Endothelial cell of umbilical vein (primary cell): ENCODE measurements at regions not wholly inside any gene's neighbourhood (a gene's known extent, or its start where the extent isn't known, plus 50 kb on each side); places are given as distances from the start of the nearest gene placed in this dataset.

Experiments
- BruUV-seq: library from RNA; stranded (reverse); fragments of 400-500 nt; replicated peaks from 2 replicates; lab custom pipeline; 2021; lab: Mats Ljungman, UMichigan
- CTCF ChIA-PET: fragments of 300-600, 350-600 bp; sonication (Branson Sonifier 250); formaldehyde crosslinking; loops from one replicate; lab custom pipeline; 2021; ENCODE audit warnings: antibody characterized with exemption, inconsistent platforms; lab: Charles Lee
- POLR2A ChIA-PET: fragments of 300-600, 350-600 bp; sonication (Branson Sonifier 250); formaldehyde crosslinking; loops from one replicate; lab custom pipeline; 2021; ENCODE audit warnings: antibody characterized with exemption, inconsistent platforms; lab: Charles Lee
- DNase-seq: peaks from one replicate; pipeline ENCODE4 v3.0.0-alpha.2; 2011; ENCODE audit warnings: low read depth, low spot score
- FAIRE-seq: peaks from 2 replicates; lab custom pipeline; 2011; peaks lifted over from hg19 to GRCh38; lab: Jason Lieb, UNC
- H2AFZ ChIP-seq: 2 replicates; pipeline ENCODE4 v1.6.0; 2012; ENCODE audit warnings: low read depth, low read length, control low read depth, inconsistent platforms
- H3K27ac ChIP-seq: 2 replicates; pipeline ENCODE4 v1.5.1; 2011; ENCODE audit warnings: low read depth, mild to moderate bottlenecking, control low read depth, low read length, moderate library complexity; ENCODE audit not compliant: insufficient read depth
- H3K27me3 ChIP-seq, 2 experiments: 2 replicates each; pipeline versions ENCODE4 v1.6.0 to v1.6.1; 2011; ENCODE audit warnings: low read length in 2 of 2, mixed read lengths in 1 of 2; ENCODE audit not compliant: control insufficient read depth in 2 of 2, insufficient read depth in 2 of 2
- H3K36me3 ChIP-seq, 2 experiments: 2 replicates in 1 of 2; 3 replicates in 1 of 2; pipeline ENCODE4 v1.5.1; 2011; ENCODE audit warnings: low read length in 2 of 2, mild to moderate bottlenecking in 1 of 2, moderate library complexity in 1 of 2; ENCODE audit not compliant: control insufficient read depth in 2 of 2, insufficient read depth in 2 of 2; ENCODE audit errors: extremely low read depth in 1 of 2
- H3K4me1 ChIP-seq: 3 replicates; pipeline ENCODE4 v1.5.1; 2011; ENCODE audit warnings: mild to moderate bottlenecking, low read length; ENCODE audit not compliant: control insufficient read depth, insufficient read depth; ENCODE audit errors: extremely low read depth
- H3K4me2 ChIP-seq: 2 replicates; pipeline ENCODE4 v1.6.1; 2011; ENCODE audit warnings: low read length, control low read depth, mixed read lengths; ENCODE audit not compliant: insufficient read depth
- H3K4me3 ChIP-seq, 3 experiments: fragments of 200-600 bp in 1 of 3; sonication (generic), shearing (Covaris generic) in 1 of 3; replicated peaks in 1 of 3; 2 replicates each; pipeline ENCODE4 v1.5.1; 2011 to 2016; ENCODE audit warnings: control low read depth in 3 of 3, low read length in 3 of 3, mild to moderate bottlenecking in 2 of 3, inconsistent platforms in 1 of 3, low read depth in 1 of 3, moderate library complexity in 1 of 3; ENCODE audit not compliant: insufficient read depth in 1 of 3
- H3K79me2 ChIP-seq: 2 replicates; pipeline ENCODE4 v1.6.0; 2012; ENCODE audit warnings: low read length, inconsistent platforms; ENCODE audit not compliant: control insufficient read depth, insufficient read depth
- H3K9ac ChIP-seq: replicated peaks from 2 replicates; pipeline ENCODE3; 2011; ENCODE audit warnings: low read length, control low read depth; ENCODE audit not compliant: insufficient read depth; ENCODE audit errors: extremely low read depth
- H3K9me1 ChIP-seq: replicated peaks from 3 replicates; pipeline ENCODE4 v1.6.0; 2011; ENCODE audit warnings: mild to moderate bottlenecking, low read length; ENCODE audit not compliant: control insufficient read depth, insufficient read depth; ENCODE audit errors: extremely low read depth
- H3K9me3 ChIP-seq: replicated peaks from 2 replicates; pipeline ENCODE4 v1.5.1; 2012; ENCODE audit warnings: low read length, inconsistent platforms; ENCODE audit not compliant: control insufficient read depth, insufficient read depth
- H4K20me1 ChIP-seq: replicated peaks from 2 replicates; pipeline ENCODE3; 2011; ENCODE audit warnings: mild to moderate bottlenecking, low read length; ENCODE audit not compliant: control insufficient read depth, insufficient read depth; ENCODE audit errors: extremely low read depth
- EZH2 ChIP-seq: IDR thresholded peaks from 2 replicates; pipeline ENCODE4 v1.6.1; 2012; ENCODE audit warnings: borderline replicate concordance, low read depth, mild to moderate bottlenecking, moderate library complexity, low read length, inconsistent platforms; ENCODE audit not compliant: severe bottlenecking
- FOS ChIP-seq: IDR thresholded peaks from 2 replicates; pipeline ENCODE4 v1.6.1; 2011; ENCODE audit warnings: mild to moderate bottlenecking, low read length, moderate library complexity, borderline replicate concordance; ENCODE audit not compliant: insufficient read depth
- GATA2 ChIP-seq: IDR thresholded peaks from 2 replicates; pipeline ENCODE4 v1.7.0; 2011; ENCODE audit warnings: low read depth, mild to moderate bottlenecking, moderate library complexity, mixed read lengths, low read length; ENCODE audit not compliant: insufficient read length, insufficient read depth
- JUN ChIP-seq: IDR thresholded peaks from 2 replicates; pipeline ENCODE4 v1.6.1; 2011; ENCODE audit warnings: borderline replicate concordance, low read depth; ENCODE audit not compliant: insufficient read length, insufficient read depth
- MYC ChIP-seq: IDR thresholded peaks from one replicate; pipeline ENCODE4 v1.6.1; 2011; ENCODE audit warnings: mild to moderate bottlenecking, low read depth, low read length
- POLR2A ChIP-seq: IDR thresholded peaks from 2 replicates; pipeline ENCODE4 v1.6.1; 2012; ENCODE audit warnings: low read depth, mild to moderate bottlenecking, control low read depth, low read length
- POLR2AphosphoS5 ChIP-seq: IDR thresholded peaks from 2 replicates; pipeline ENCODE4 v1.6.1; 2012; ENCODE audit warnings: low read depth, mild to moderate bottlenecking, control low read depth, low read length, moderate library complexity; ENCODE audit not compliant: insufficient read depth
- dilution Hi-C: fragments of 300-500 bp; cut with MboI; formaldehyde crosslinking; loops from one replicate; pipeline ENCODE4 v1.15.0; 2019; ENCODE audit warnings: low sequenced_read_pairs; ENCODE audit not compliant: extremely low pct_ligation_motif_present
- intact Hi-C: fragments of 100-400 bp; cut with micrococcal nuclease; formaldehyde crosslinking; loops from one replicate; pipeline ENCODE4 v1.10.0; 2022
- TF ChIP-seq, protein P1 (sequence below): IDR thresholded peaks from 2 replicates; pipeline ENCODE4 v1.6.1; 2011; ENCODE audit not compliant: insufficient read depth, insufficient read length
- TF ChIP-seq, protein P2 (sequence below), 2 donors: IDR thresholded peaks; 1 replicate in 1 of 2; 2 replicates in 1 of 2; pipeline ENCODE4 v1.5.1; 2011; ENCODE audit warnings: low read length in 2 of 2, mild to moderate bottlenecking in 2 of 2, moderate library complexity in 2 of 2, control low read depth in 1 of 2, inconsistent platforms in 1 of 2, low read depth in 1 of 2; ENCODE audit not compliant: insufficient read depth in 1 of 2; ENCODE audit errors: extremely low read depth in 1 of 2

DNA sequence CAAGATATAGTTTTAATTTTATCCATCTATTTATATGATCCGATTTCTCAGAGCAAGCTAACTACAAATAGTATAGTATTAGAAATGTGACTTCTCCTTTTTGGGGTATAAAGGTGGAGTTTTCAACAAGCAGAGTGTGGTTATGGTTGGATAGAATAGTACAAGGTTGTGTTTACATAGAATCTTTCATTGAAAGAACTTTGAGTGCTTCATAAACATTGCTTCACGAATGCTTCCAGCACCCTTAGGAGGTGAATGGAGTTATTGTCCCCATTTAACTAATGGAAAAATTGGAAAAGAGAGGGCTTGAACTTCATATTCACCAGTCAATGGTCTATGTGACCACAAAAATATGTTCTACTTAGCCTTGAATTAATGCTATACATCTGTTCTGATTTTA lies 134.1 kb upstream of the CITED2 start:
- Histone ChIP-seq H3K9ac (no peak overlapping the region), H3K4me1 (no peaks in the 10 kb centered on the region), H2AFZ (no peak overlapping the region), H3K4me2 (no peak overlapping the region), H3K9me3 (no peaks in the 10 kb centered on the region), H4K20me1 (no peaks in the 10 kb centered on the region), H3K79me2 (no peaks in the 10 kb centered on the region), H3K4me3 (no peak overlapping the region), H3K9me1 (no peaks in the 10 kb centered on the region), H3K27me3 (no peaks in the 10 kb centered on the region), H3K36me3 (no peaks in the 10 kb centered on the region), H3K27ac (no peak overlapping the region)
- dilution Hi-C loops: no loop called here
- intact Hi-C loops: no loop called here
- no peak for FAIRE-seq
- no peak for TF ChIP-seq JUN
- TF ChIP-seq, protein P1, sequence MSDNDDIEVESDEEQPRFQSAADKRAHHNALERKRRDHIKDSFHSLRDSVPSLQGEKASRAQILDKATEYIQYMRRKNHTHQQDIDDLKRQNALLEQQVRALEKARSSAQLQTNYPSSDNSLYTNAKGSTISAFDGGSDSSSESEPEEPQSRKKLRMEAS: no peak
- TF ChIP-seq, protein P2, sequence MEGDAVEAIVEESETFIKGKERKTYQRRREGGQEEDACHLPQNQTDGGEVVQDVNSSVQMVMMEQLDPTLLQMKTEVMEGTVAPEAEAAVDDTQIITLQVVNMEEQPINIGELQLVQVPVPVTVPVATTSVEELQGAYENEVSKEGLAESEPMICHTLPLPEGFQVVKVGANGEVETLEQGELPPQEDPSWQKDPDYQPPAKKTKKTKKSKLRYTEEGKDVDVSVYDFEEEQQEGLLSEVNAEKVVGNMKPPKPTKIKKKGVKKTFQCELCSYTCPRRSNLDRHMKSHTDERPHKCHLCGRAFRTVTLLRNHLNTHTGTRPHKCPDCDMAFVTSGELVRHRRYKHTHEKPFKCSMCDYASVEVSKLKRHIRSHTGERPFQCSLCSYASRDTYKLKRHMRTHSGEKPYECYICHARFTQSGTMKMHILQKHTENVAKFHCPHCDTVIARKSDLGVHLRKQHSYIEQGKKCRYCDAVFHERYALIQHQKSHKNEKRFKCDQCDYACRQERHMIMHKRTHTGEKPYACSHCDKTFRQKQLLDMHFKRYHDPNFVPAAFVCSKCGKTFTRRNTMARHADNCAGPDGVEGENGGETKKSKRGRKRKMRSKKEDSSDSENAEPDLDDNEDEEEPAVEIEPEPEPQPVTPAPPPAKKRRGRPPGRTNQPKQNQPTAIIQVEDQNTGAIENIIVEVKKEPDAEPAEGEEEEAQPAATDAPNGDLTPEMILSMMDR (IDR thresholded peaks at IDR 0.05; ENCODE audit: extremely low read depth in 1 of 2, insufficient read depth in 1 of 2, low read depth in 1 of 2, low read length in 2 of 2): no peak
- TF ChIP-seq GATA2: no peak
- TF ChIP-seq EZH2: no peak
- no peak for TF ChIP-seq POLR2AphosphoS5
- TF ChIP-seq MYC: no peak
- no peak for TF ChIP-seq POLR2A
- TF ChIP-seq FOS: no peak
- POLR2A ChIA-PET: no interaction called here
- BruUV-seq: no TSS peak
- no peak for DNase-seq
- CTCF ChIA-PET: interaction anchor here (0.9 kb wide), 1 partner anchor 11 kb away, joined by 3 read pairs; no protein-coding TSS in a partner anchor
